Fibroblast of skin of abdomen (primary cell): ENCODE measurements at regions not wholly inside any gene's neighbourhood (a gene's known extent, or its start where the extent isn't known, plus 50 kb on each side); places are given as distances from the start of the nearest gene placed in this dataset.

ENCODE experiments used
- DNase-seq: peaks from one replicate; pipeline ENCODE4 v3.0.0-alpha.2; 2013

DNA sequence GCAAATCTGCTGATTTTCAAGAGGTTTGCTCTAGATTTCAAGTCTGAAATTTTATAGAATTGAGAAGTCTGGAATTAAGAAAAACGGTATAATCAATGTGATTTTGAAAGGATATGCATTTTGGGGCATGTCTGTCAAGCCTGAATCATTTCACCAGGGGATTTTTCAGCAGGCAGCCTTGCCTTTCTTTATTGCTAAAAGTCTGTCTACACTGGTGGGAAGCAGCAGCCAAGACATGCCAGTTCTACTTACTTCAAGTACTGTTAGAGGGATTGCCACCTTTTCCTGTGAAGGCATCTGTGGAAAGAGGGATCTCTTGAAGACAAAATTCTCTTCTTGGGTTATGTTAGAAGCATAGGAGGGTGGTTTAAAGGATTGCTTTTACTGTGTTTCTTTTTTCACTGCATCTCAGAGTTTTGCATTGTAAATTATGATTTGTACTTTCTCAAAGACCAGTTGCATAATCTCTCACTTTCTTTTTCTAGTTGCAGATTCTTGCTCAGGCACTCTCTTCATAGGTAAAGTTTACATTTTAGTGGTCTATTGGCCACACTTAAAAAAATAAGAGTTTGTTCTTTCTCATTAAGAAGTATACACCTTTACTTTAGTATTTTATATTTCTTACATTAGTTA, 837.0 kb downstream of the GALC start:
- DNase-seq: no peak

DNA sequence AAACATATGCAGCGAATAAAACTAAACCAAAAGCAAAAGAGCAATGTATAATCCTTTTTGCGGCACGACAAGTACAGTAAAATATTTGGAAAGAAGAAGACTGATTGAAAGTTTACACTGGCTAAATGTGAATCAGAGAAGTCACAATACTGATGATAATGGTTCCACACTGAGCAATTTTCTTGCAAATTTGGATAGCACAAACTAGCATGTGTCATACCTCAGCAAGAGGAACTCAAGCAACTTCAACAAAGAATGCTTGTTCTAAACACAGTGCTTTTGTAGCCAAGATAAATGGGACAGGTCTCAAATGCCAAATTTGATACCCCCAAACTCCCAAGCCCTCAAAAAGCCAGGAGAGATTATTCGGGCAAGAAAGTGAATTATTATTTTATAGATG, 839.1 kb downstream of the GALC start:
- no peak for DNase-seq

DNA sequence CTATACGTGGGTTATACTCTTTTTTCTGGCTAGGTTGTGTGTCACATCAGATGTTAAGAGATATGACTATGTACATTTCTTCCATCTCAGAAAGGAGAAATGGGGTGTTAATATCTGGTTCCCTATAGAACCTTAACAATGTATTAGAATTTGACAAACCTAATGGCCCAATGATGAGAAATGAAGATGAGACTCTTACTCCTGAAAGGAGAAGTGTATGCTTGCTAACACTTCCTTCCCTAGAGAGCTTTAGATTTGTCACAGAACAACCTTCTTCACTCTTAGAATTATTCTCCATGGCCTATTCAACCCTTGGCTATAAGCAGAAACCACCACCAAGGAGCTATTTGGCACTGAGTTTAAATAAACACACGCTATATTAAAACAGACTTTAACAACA, 839.6 kb downstream of the GALC start:
- no peak for DNase-seq

- DNase-seq: no peak
Observed at GRCh38 chr14:87152693-87153092, 840.3 kb downstream of the GALC start.

DNA sequence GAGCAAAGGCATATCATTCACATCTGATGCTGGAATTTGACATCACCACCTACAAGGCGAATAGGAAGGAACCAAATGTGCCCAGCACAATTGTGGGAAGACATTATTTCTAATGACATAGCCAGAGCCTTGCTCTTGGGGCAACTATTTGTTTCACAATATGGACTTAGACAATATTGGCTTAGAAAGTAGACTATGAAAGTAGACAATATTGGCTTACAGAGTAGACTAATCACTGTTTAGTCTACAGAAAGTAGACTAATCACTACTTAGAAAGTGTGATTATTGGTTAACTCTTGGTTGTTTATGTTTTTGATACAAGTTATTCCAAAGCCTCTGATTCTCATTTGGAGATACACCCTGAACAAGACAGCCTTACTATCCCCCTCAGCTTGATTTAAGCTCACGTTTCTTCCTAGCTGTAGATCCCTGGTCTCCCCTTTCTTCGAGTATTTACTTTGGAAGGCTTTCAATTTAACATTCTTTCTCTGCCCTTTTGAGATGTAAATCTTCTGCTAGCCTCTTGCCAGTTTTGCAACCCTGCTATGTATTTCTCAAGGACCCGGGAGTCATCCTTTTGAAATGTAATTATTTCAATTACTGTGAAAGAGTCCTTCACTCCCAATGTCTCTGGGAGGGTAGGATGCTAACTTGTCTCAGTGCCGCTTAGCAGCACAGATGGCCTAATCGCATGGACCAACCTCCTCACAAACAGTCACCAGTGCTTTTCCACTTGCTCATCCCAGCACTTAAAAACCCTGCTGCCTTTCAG, 843.2 kb downstream of the GALC start:
- peak; percentile 95 for DNase-seq

DNA sequence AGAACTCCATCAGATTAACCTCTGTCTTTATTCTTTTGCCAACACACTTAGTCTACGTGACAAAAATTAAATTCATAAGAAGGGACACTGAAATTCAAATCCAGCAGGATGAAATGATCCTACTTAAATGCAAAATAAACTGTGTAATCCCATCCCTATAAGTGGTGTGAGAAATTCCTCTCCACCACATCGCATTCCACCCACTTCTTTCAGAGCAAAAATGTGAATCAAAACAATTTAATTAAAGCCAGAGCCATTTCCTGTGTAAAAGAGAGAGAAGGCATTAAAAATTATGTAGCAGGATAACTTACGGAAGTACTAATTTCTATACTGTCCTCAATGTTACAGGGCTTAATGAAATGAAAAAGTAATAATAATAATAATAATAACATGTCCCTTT, 844.3 kb downstream of the GALC start:
- peak; percentile 83 for DNase-seq

GRCh38 chr14:87142551-87143211, 850.3 kb downstream of the GALC start:
- no peak for DNase-seq

- no peak for DNase-seq
Observed at GRCh38 chr14:87141801-87142200, 851.2 kb downstream of the GALC start.

DNA sequence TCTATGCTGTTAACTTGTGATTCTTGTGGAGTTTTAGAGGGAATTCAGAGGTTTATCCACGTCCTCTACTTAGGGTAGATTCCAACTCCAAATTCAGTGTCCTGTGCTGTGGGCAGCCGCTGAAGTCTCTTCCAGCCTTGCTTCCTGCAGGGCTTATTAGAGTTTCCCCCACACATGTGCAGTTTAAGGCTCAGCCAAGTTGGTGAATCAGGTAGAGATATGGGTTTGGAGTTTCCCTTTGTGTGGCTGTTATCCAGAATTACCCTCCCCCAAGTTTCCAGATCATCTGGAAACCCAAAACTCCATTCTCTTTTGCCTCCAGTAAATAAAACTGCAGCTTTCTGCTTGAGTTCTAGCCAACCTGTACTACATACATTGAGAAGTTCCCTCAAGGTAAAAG, 853.7 kb downstream of the GALC start:
- peak; percentile 40 for DNase-seq

DNA sequence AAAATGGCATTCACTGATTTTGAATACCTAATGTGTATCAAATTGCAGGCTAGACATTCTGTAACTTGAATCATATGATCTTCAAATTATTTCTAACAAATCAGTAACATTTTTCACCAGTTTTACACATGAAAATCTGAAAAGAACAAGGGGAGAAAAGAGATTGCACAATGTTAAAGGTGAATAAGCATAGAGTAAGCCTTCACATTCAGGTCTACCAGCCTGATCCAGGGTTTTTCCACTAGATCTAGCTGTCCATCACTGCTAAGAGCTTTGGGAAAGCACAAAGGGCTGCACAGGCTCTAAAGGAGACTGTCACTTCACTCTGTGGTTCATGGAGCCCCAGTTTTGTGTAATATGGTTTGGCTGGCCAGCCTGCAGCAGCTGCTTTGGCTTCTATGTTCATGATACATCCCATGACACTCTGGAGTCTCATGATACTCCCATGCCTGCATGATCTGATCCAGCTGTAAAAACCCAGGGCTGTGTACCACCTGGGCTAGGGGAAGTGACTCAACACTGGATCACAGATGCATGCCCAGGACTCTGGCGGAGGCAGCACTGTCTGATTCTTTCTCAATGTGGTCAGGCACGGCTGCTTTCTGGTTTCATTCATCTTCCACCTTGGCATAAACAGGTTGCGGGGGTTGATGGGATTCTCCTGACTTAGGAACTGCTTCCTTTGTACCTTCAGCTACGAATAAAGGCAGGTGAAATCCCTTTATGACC, 859.7 kb downstream of the GALC start:
- DNase-seq: peak; percentile 96

DNA sequence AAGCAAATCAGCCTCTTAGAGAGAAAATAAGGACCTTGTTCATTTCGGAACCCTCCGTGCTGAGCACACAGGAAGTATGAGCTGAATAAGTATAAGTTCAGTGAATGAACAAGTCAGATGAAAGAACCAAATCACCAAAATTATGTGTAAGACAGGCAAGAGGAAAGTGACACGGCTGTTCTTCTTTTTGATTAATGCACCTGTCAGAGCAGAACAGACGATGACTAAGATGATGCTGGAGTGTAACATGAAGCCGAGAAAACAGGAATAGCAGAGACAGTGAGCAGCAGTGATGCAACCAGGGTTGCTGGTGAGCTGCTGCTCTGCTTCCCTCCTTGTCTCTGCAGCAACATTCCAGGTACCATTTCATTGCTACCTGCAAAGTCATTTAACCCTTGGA, 861.1 kb downstream of the GALC start:
- peak; percentile 88 for DNase-seq

- no peak for DNase-seq
Observed at GRCh38 chr14:87122166-87122565, 870.8 kb downstream of the GALC start.

DNA sequence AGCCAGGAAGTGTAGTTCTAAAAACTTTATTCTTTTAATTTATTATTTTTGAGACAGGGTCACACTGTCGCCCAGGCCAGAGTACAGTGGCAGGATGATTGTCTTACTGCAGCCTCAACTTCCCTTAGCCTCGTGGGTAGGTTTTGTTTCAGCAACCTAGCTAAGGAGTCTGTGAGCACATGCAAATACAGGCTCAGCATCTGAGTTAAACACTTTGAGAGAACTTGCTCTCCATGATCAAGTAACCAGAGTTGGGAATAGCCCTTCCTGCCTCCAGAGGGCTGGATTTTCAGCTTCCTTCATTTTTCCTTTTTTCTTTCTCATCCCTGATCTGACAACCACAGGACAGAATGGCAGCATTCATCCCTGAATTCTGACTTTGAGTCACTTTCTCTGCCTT, 871.3 kb downstream of the GALC start:
- no peak for DNase-seq

GRCh38 chr14:87115234-87115633, 877.7 kb downstream of the GALC start:
- DNase-seq: no peak

- no peak for DNase-seq
Observed at GRCh38 chr14:87113286-87113685, 879.7 kb downstream of the GALC start.

GRCh38 chr14:87111741-87112140, 881.2 kb downstream of the GALC start:
- no peak for DNase-seq

DNA sequence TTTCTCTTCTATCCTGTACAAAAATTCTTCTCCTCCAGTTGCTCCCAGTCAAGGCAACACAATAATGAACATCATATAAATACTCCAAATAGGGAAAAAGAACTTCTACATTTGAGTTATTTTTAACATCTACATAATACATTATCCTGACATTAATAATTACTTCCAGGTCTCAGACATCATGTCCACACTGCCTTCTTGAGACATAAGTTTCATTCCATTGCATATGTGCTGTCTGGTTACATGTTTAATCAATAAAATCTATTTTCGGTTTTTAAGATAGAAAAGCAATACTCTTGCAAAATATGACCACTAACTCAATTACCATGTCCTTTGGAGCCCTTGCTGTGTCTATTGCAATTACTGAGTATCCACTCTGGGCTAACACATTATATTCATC, 881.9 kb downstream of the GALC start:
- peak; percentile 81 for DNase-seq

- DNase-seq: no peak
Observed at GRCh38 chr14:87109271-87109670, 883.7 kb downstream of the GALC start.

GRCh38 chr14:87108726-87109125, 884.3 kb downstream of the GALC start:
- peak; percentile 97 for DNase-seq

- peak; percentile 61 for DNase-seq
Observed at GRCh38 chr14:87102811-87103378, 890.1 kb downstream of the GALC start.

DNA sequence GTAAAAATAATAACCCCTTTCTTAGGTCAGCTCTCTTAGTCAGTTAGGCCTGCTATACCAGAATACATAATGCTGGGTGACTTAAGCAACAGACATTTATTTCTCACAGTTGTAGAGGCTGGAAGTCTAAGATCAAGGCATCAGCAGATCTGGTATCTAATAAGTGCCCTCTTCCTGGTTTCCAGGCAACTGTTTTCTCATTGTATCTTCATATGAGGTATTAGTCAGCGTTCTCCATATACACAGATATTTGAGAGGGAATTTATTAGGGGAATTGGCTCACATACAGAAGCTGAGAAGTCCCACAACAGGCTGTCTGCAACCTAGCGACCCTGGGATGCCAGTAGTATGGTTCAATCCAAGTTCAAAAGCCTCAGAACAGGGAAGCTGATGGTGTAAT, 896.0 kb downstream of the GALC start:
- DNase-seq: peak; percentile 56

DNA sequence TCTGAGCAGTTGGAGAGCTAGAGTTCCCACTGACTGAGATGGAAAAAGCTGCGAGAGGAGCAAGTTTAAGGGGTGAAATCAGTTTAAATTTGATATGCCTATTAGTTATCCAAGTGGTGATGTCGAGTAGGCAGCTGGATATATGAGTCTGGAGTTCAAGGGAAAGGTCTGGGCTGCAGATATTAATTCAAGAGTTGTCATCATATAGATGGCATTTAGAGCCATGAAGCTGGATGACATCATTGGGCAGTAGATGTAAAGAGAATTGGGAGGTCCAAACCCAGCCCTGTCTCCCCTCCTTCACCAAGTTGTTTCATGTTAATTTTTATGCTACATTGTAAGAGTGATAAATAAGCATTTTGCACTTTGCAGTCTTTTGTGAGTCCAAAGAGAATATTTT, 898.1 kb downstream of the GALC start:
- no peak for DNase-seq

GRCh38 chr14:87088588-87088987, 904.4 kb downstream of the GALC start:
- no peak for DNase-seq
